Adrenal gland (tissue), 9 donors: ENCODE measurements at regions not wholly inside any gene's neighbourhood (a gene's known extent, or its start where the extent isn't known, plus 50 kb on each side); places are given as distances from the start of the nearest gene placed in this dataset.

Experiments
- DNase-seq, 7 donors: peaks; one replicate each; pipeline ENCODE4 v3.0.0-alpha.2; 2019 to 2020
- H3K27ac ChIP-seq, 5 donors: fragments of 200-600 bp; sonication (generic) in 4 of 5; 1 replicate in 3 of 5; 2 replicates in 2 of 5; pipeline versions ENCODE4 v1.5.1 to v1.8.0; 2016 to 2020; ENCODE audit warnings: mild to moderate bottlenecking in 1 of 5
- H3K27me3 ChIP-seq: fragments of 200-600 bp; 2 replicates; pipeline ENCODE4 v1.8.0; 2021
- H3K36me3 ChIP-seq, 2 donors: fragments of 200-600 bp; replicated peaks in 1 of 2; 1 replicate in 1 of 2; 2 replicates in 1 of 2; pipeline versions ENCODE4 v1.5.1 to v1.8.0; 2018 to 2022
- H3K4me1 ChIP-seq, 2 donors: fragments of 200-600 bp; replicated peaks in 1 of 2; 1 replicate in 1 of 2; 2 replicates in 1 of 2; pipeline versions ENCODE4 v1.5.1 to v1.8.0; 2018 to 2021
- H3K4me3 ChIP-seq, 4 donors: fragments of 200-600 bp; sonication (generic) in 3 of 4; one replicate each; pipeline ENCODE4 v1.5.1; 2016 to 2018
- H3K9me3 ChIP-seq, 3 donors: fragments of 200-600 bp; sonication (generic) in 1 of 3; replicated peaks in 1 of 3; 1 replicate in 2 of 3; 2 replicates in 1 of 3; pipeline versions ENCODE4 v1.5.1 to v1.8.0; 2016 to 2021
- POLR2A ChIP-seq, 2 donors: fragments of 450-650 bp; IDR thresholded peaks; one replicate each; pipeline ENCODE4 v1.6.1; 2017; ENCODE audit warnings: antibody characterized with exemption in 2 of 2, mild to moderate bottlenecking in 2 of 2, moderate library complexity in 1 of 2
- WGBS, 4 donors: extraction: QIAGEN DNeasy Blood & Tissue Kit in 2 of 4; methylation state at CpG; one replicate each; pipeline versions ENCODE4 v1.1.5 to v1.1.7; 2013 to 2017; 5-methylcytosine and 5-hydroxymethylcytosine counted together
- intact Hi-C, 2 donors: fragments of 100-400 bp; cut with DNase I; formaldehyde crosslinking; loops; one replicate each; pipeline versions ENCODE4 v1.14.1 to v1.15.0; 2022 to 2023
- TF ChIP-seq, protein P1 (sequence below), 6 experiments: fragments of 450-650 bp in 4 of 6; fragments of 200-600 bp in 2 of 6; sonication (generic) in 1 of 6; IDR thresholded peaks; 1 replicate in 5 of 6; 2 replicates in 1 of 6; pipeline versions ENCODE4 v1.5.1 to v1.8.0; 2016 to 2021; ENCODE audit warnings: antibody characterized with exemption in 6 of 6, mild to moderate bottlenecking in 2 of 6, moderate library complexity in 1 of 6
- donor health status: healthy with polysubstance abuse.
- donor health status: Bipolar disorder and iron deficiency.
- donor health status: DM: yes; HTN: yes; CAD: no.
- donor health status: DM: no; HTN: no; CAD: no.
- donor health status: DM: no; HTN: no; CAD: no.

GRCh38 chr10:80927419-80928078 is 389.8 kb downstream of the SH2D4B start:
- Histone ChIP-seq H3K4me3 (no peak overlapping the region), H3K9me3 (peaks cover 0 to 5% (median 0%) of the 10 kb centered on the region in 3 donors), H3K27me3 (no peaks in the 10 kb centered on the region), H3K4me1 (no peaks in the 10 kb centered on the region), H3K36me3 (no peaks in the 10 kb centered on the region), H3K27ac (no peak overlapping the region)
- intact Hi-C loops = loop anchor here in 1 of 2 donors (10.0 kb wide), 2 partner anchors 233 to 263 kb away; no protein-coding TSS in a partner anchor
- no peak for TF ChIP-seq POLR2A (IDR thresholded peaks at IDR 0.05)
- TF ChIP-seq, protein P1, sequence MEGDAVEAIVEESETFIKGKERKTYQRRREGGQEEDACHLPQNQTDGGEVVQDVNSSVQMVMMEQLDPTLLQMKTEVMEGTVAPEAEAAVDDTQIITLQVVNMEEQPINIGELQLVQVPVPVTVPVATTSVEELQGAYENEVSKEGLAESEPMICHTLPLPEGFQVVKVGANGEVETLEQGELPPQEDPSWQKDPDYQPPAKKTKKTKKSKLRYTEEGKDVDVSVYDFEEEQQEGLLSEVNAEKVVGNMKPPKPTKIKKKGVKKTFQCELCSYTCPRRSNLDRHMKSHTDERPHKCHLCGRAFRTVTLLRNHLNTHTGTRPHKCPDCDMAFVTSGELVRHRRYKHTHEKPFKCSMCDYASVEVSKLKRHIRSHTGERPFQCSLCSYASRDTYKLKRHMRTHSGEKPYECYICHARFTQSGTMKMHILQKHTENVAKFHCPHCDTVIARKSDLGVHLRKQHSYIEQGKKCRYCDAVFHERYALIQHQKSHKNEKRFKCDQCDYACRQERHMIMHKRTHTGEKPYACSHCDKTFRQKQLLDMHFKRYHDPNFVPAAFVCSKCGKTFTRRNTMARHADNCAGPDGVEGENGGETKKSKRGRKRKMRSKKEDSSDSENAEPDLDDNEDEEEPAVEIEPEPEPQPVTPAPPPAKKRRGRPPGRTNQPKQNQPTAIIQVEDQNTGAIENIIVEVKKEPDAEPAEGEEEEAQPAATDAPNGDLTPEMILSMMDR (IDR thresholded peaks at IDR 0.05) = no peak
- 53 to 57% (median 54%) methylated on average over 5 of the region's 5 CpGs for WGBS, 4 donors
- no peak for DNase-seq

- intact Hi-C loops = no loop called here
- WGBS, 4 donors = 33 to 73% (median 51%) methylated on average over 1 of the region's 1 CpG
- Histone ChIP-seq H3K4me1 (no peaks in the 10 kb centered on the region), H3K27me3 (no peaks in the 10 kb centered on the region), H3K9me3 (no peaks in the 10 kb centered on the region), H3K36me3 (no peaks in the 10 kb centered on the region), H3K4me3 (no peak overlapping the region), H3K27ac (no peak overlapping the region)
- DNase-seq = no peak
- TF ChIP-seq, protein P1 (IDR thresholded peaks at IDR 0.05) = no peak
- no peak for TF ChIP-seq POLR2A (IDR thresholded peaks at IDR 0.05)
These were observed 401.2 kb downstream of the SH2D4B start for GRCh38 chr10:80938903-80939302.

DNA sequence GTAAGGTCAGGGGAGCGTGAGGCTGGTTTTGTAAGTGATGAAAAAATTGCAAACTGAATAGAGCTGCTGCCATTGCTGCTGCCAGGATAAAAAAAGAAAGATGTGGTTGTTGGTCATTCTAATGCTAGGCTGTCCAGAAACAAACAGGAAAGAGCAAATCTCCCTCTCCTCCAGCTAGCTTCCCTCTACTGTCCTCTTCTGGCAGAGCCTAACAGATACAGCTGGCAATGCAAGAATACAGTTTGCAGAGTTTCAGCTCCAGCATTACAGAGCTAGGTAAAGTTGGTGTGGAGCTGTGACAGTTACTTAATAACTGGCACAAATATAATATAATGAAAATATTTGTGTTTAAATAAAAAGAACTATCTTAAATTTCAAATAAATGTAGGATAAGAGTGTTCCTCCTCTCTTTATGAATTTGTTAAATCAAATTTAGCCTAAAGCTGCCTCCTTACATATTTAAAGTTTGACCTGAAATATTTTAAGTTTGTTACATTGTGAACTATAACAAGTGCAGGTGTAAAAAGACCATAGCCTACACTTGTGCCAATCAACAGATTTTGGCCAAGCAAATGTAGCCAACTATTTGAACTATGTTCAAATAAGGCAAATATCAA is 407.7 kb downstream of the SH2D4B start:
- H3K36me3 ChIP-seq = no peaks in the 10 kb centered on the region
- no peak overlapping the region for H3K27ac ChIP-seq
- H3K4me3 ChIP-seq = no peak overlapping the region
- peak in 1 of 7 donors; percentile 13 for DNase-seq
- no peaks in the 10 kb centered on the region for H3K9me3 ChIP-seq
- intact Hi-C loops = no loop called here
- no peaks in the 10 kb centered on the region for H3K27me3 ChIP-seq
- H3K4me1 ChIP-seq = no peaks in the 10 kb centered on the region
- no peak for TF ChIP-seq POLR2A (IDR thresholded peaks at IDR 0.05)
- TF ChIP-seq, protein P1 (IDR thresholded peaks at IDR 0.05) = peak; percentile 13 to 67 (median 49)
- WGBS, 4 donors = 50 to 71% (median 53%) methylated on average over 1 of the region's 1 CpG

DNA sequence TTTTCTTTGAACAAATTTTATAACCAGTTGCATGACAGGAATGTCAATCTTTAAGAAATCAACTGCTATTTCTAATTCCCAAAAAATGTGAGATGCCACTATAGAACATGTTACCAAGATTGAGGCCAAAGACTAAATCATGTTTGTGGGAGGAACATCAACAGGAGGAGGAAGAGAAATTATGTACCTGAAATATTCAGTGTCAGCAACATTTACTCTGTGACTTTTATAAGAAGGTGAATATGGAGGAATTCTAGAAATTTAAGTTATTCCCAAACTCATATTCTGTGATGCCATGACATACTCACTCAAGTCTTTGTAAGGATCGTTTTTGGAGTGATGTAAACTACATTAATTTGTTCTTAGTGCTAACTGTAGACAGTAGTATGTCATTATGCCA is 408.4 kb downstream of the SH2D4B start:
- no peak overlapping the region for H3K4me3 ChIP-seq
- no peaks in the 10 kb centered on the region for H3K4me1 ChIP-seq
- no peak overlapping the region for H3K27ac ChIP-seq
- no peaks in the 10 kb centered on the region for H3K9me3 ChIP-seq
- TF ChIP-seq POLR2A (IDR thresholded peaks at IDR 0.05) = no peak
- TF ChIP-seq, protein P1 (IDR thresholded peaks at IDR 0.05) = no peak
- 47 to 62% (median 60%) methylated on average over 1 of the region's 1 CpG for WGBS, 4 donors
- no peak for DNase-seq
- H3K27me3 ChIP-seq = no peaks in the 10 kb centered on the region
- intact Hi-C loops = no loop called here
- no peaks in the 10 kb centered on the region for H3K36me3 ChIP-seq
